ENCODE measurements at regions not wholly inside any gene's neighbourhood (a gene's known extent, or its start where the extent isn't known, plus 50 kb on each side); places are given as distances from the start of the nearest gene placed in this dataset.

DNA sequence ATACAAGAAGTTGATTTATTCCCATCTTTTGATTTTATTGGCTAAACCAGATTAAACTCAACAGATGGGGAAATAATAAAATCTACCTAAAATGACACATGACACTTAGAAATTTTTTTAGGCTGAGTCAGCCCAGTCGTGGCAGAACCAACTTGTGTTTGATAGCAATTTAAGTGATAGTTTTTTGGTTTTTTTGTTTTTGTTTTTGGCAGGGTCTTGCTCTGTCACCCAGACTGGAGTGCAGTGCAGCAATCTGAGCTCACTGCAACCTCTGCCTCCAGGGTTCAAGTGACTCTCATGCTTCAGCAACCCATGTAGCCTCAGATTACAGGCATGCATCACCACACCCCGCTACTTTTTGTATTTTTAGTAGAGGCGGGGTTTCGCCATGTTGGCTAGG is 370.3 kb upstream of the NOCT start:
- DNase-seq (ENCODE audit: insufficient read length, low spot score) = no peak
- no peak for FAIRE-seq

GRCh38 chr4:138644322-138644721 is 371.3 kb upstream of the NOCT start:
- no peak for FAIRE-seq
- no peak for DNase-seq (ENCODE audit: insufficient read length, low spot score)
- no peak for TF ChIP-seq CTCF (IDR thresholded peaks at IDR 0.05; ENCODE audit: insufficient read depth, missing control alignments)

More for the DNA sequence above, 370.3 kb upstream of the NOCT start:
- no peak for TF ChIP-seq CTCF (IDR thresholded peaks at IDR 0.05; ENCODE audit: insufficient read depth, missing control alignments)

DNA sequence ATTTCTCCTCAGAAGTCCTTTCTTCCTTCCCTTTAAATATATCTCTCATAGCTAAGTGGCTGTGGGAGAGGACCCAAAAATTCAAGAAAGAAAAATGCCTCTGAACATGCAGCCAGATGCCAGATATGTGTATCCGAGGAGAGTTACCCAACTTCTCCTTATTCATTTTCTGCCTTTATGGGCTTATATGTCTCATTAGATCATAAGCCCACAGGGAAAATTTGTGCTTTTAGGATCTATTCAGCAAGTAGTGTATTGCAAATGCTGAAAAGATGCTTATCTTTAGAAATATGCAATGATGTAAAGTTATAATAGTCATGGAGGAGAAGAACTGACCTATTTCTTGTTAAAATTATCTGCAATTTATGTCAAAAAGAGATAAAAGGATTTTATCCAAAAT is 371.8 kb upstream of the NOCT start:
- no peak for FAIRE-seq
- DNase-seq (ENCODE audit: insufficient read length, low spot score) = no peak
- no peak for TF ChIP-seq CTCF (IDR thresholded peaks at IDR 0.05; ENCODE audit: insufficient read depth, missing control alignments)

DNA sequence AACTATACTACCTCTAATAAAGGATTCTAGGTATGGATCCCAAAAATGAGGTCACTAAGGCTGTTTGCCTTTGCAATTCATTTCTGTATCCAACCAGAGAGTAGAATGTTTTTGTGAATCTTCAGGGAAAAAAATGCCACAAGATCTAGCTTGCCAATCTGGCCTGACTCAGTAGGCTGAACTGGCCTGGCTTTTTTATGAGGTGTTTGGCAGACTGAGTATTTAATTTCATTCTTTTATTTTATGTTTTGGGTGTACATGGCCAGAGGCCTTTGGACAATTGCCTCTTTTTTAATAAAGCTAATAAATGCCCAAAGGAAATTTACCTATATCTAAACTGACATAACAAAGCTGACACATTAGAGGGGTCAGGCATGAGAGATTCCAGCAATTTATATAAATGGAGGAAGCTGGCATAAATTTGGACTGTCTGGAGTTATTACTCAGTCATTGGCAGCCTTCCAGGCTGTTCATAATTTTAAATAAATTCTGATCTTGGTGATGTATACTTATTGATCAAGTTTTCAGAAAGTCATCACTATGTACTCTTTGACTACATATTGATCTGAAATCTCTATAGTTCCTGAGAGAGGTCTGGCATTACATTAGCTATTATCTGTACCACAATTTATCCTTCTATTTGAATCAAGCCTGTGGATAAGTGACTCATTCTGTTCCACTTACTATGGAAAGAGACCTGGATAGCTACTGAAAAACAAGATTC is 376.4 kb upstream of the NOCT start:
- no peak for FAIRE-seq
- DNase-seq (ENCODE audit: insufficient read length, low spot score) = no peak
- no peak for TF ChIP-seq CTCF (IDR thresholded peaks at IDR 0.05; ENCODE audit: insufficient read depth, missing control alignments)

DNA sequence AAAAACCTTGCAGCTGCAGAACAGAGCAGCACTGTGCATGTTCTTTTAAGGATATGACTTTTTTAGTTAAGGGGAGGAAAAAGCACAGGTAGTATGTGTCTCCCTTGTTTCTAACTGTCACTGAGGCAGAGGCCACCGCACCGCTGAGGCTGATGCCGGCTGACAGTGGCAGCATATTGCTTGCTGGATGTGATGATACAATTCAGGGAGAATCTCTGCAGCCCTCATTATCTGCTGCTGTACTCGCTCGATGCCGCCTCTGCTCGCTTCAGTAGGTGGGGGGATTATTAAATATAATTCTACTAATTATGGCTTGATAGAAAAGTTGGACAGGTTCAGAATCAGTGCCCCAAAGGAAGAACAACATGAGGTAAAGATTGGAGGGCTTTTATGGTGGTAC is 378.8 kb upstream of the NOCT start:
- DNase-seq (ENCODE audit: insufficient read length, low spot score) = no peak
- no peak for FAIRE-seq

GRCh38 chr4:138634915-138635314 is 380.7 kb upstream of the NOCT start:
- TF ChIP-seq CTCF (IDR thresholded peaks at IDR 0.05; ENCODE audit: insufficient read depth, missing control alignments) = no peak
- FAIRE-seq (no peak), DNase-seq (ENCODE audit: insufficient read length, low spot score) (no peak)

More for the DNA sequence above, 378.8 kb upstream of the NOCT start:
- TF ChIP-seq CTCF (IDR thresholded peaks at IDR 0.05; ENCODE audit: insufficient read depth, missing control alignments) = no peak

DNA sequence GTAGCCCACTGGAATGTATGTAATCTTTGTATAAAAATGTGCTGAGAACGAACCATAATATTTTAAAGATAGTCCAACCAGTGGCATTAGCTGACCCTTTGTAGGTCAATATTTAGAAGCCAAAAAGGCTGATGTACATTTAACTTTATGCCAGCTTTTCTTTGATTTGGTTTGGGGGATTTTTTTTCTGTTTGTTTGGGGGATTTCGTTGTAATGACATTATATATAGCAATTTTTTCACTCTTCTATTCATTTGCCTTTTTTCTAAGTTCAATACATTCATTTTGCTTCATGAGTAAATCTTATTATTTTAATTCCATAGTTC is 382.0 kb upstream of the NOCT start:
- TF ChIP-seq CTCF (IDR thresholded peaks at IDR 0.05; ENCODE audit: insufficient read depth, missing control alignments) = no peak
- no peak for FAIRE-seq
- no peak for DNase-seq (ENCODE audit: insufficient read length, low spot score)
